ENCODE measurements at regions not wholly inside any gene's neighbourhood (a gene's known extent, or its start where the extent isn't known, plus 50 kb on each side); places are given as distances from the start of the nearest gene placed in this dataset.

- WGBS, 2 donors = 83 to 84% methylated on average over 5 of the region's 5 CpGs
- no peak overlapping the region for H3K4me3 ChIP-seq (ENCODE audit: low read depth, poor library complexity, severe bottlenecking)
- intact Hi-C loops (cut with DNase I; ENCODE audit: low total_unique reads) = no loop called here
- no peak for TF ChIP-seq POLR2A (IDR thresholded peaks at IDR 0.05)
- TF ChIP-seq CTCF (IDR thresholded peaks at IDR 0.05) = no peak
- DNase-seq (ENCODE audit: low spot score in 2 of 2) = no peak
These were observed 233.5 kb upstream of the GYPA start for GRCh38 chr4:144374065-144374464.

GRCh38 chr4:144376866-144377265 is 236.3 kb upstream of the GYPA start:
- no peak overlapping the region for H3K4me3 ChIP-seq (ENCODE audit: low read depth, poor library complexity, severe bottlenecking)
- WGBS, 2 donors = 68 to 69% methylated on average over 2 of the region's 2 CpGs
- intact Hi-C loops (cut with DNase I; ENCODE audit: low total_unique reads) = no loop called here
- DNase-seq (ENCODE audit: low spot score in 2 of 2) = no peak
- TF ChIP-seq POLR2A (IDR thresholded peaks at IDR 0.05) = no peak
- no peak for TF ChIP-seq CTCF (IDR thresholded peaks at IDR 0.05)

GRCh38 chr4:144384408-144384807 is 243.9 kb upstream of the GYPA start:
- H3K4me3 ChIP-seq (ENCODE audit: low read depth, poor library complexity, severe bottlenecking) = no peak overlapping the region
- 68 to 81% methylated on average over 1 of the region's 1 CpG for WGBS, 2 donors
- TF ChIP-seq POLR2A (IDR thresholded peaks at IDR 0.05) = no peak
- no peak for TF ChIP-seq CTCF (IDR thresholded peaks at IDR 0.05)
- DNase-seq (ENCODE audit: low spot score in 2 of 2) = no peak
- intact Hi-C loops (cut with DNase I; ENCODE audit: low total_unique reads) = no loop called here

- TF ChIP-seq POLR2A (IDR thresholded peaks at IDR 0.05) (no peak), CTCF (IDR thresholded peaks at IDR 0.05) (no peak)
These were observed 246.0 kb upstream of the HHIP start for GRCh38 chr4:144399927-144400326.

GRCh38 chr4:144402176-144402575 is 243.8 kb upstream of the HHIP start:
- no peak overlapping the region for H3K4me3 ChIP-seq (ENCODE audit: low read depth, poor library complexity, severe bottlenecking)
- intact Hi-C loops (cut with DNase I; ENCODE audit: low total_unique reads) = no loop called here
- TF ChIP-seq POLR2A (IDR thresholded peaks at IDR 0.05) (no peak), CTCF (IDR thresholded peaks at IDR 0.05) (no peak)
- no peak for DNase-seq (ENCODE audit: low spot score in 2 of 2)
- 83 to 84% methylated on average over 2 of the region's 2 CpGs for WGBS, 2 donors

More at GRCh38 chr4:144399927-144400326, 246.0 kb upstream of the HHIP start:
- no peak overlapping the region for H3K4me3 ChIP-seq (ENCODE audit: low read depth, poor library complexity, severe bottlenecking)
- 17 to 27% methylated on average over 2 of the region's 2 CpGs for WGBS, 2 donors
- intact Hi-C loops (cut with DNase I; ENCODE audit: low total_unique reads) = no loop called here
- no peak for DNase-seq (ENCODE audit: low spot score in 2 of 2)

GRCh38 chr4:144402999-144403398 is 243.0 kb upstream of the HHIP start:
- no peak for DNase-seq (ENCODE audit: low spot score in 2 of 2)
- H3K4me3 ChIP-seq (ENCODE audit: low read depth, poor library complexity, severe bottlenecking) = no peak overlapping the region
- WGBS, 2 donors = 44 to 54% methylated on average over 1 of the region's 1 CpG
- intact Hi-C loops (cut with DNase I; ENCODE audit: low total_unique reads) = no loop called here
- TF ChIP-seq POLR2A (IDR thresholded peaks at IDR 0.05) (no peak), CTCF (IDR thresholded peaks at IDR 0.05) (no peak)

All from lower leg skin (tissue), 4 donors.